ENCODE measurements at regions not wholly inside any gene's neighbourhood (a gene's known extent, or its start where the extent isn't known, plus 50 kb on each side); places are given as distances from the start of the nearest gene placed in this dataset.
"Not testable (repeated sequence)": the region's sequence is repeated elsewhere in the genome, so short reads cannot be mapped to it uniquely, and the experiment has no call there.

GRCh38 chr1:181172082-181172481, 83.6 kb downstream of the IER5 start:
- no peak for DNase-seq

GRCh38 chr1:181173761-181174447, 85.4 kb downstream of the IER5 start:
- DNase-seq = no peak

- no peak for DNase-seq
Observed at GRCh38 chr1:181174861-181175260, 86.4 kb downstream of the IER5 start.

- DNase-seq = no peak
Observed at GRCh38 chr1:181175356-181175910, 86.9 kb downstream of the IER5 start.

- DNase-seq = no peak
Observed at GRCh38 chr1:181175955-181176354, 87.5 kb downstream of the IER5 start.

GRCh38 chr1:181178241-181178879, 89.9 kb downstream of the IER5 start:
- DNase-seq = no peak

GRCh38 chr1:181179279-181179986, 90.9 kb downstream of the IER5 start:
- no peak for DNase-seq

- peak; percentile 77 for DNase-seq
Observed at GRCh38 chr1:181179987-181180365, 91.5 kb downstream of the IER5 start.

GRCh38 chr1:181180407-181181031, 92.0 kb downstream of the IER5 start:
- no peak for DNase-seq

GRCh38 chr1:181181792-181182585, 93.5 kb downstream of the IER5 start:
- DNase-seq = no peak

- DNase-seq = no peak
Observed at GRCh38 chr1:181184621-181185020, 96.1 kb downstream of the IER5 start.

GRCh38 chr1:181185461-181185860, 97.0 kb downstream of the IER5 start:
- DNase-seq = no peak

- not testable (repeated sequence) for DNase-seq
Observed at GRCh38 chr1:181186133-181186532, 97.6 kb downstream of the IER5 start.

- no peak for DNase-seq
Observed at GRCh38 chr1:181187337-181188126, 99.0 kb downstream of the IER5 start.

- DNase-seq = no peak
Observed at GRCh38 chr1:181189245-181189644, 100.7 kb downstream of the IER5 start.

- peak; percentile 62 for DNase-seq
Observed at GRCh38 chr1:181189691-181190363, 101.3 kb downstream of the IER5 start.

GRCh38 chr1:181190364-181191035, 102.0 kb downstream of the IER5 start:
- DNase-seq = no peak

GRCh38 chr1:181191494-181192040, 103.1 kb downstream of the IER5 start:
- DNase-seq = no peak

- no peak for DNase-seq
Observed at GRCh38 chr1:181192316-181192715, 103.8 kb downstream of the IER5 start.
